Body of pancreas (tissue), 4 donors: ENCODE measurements at regions not wholly inside any gene's neighbourhood (a gene's known extent, or its start where the extent isn't known, plus 50 kb on each side); places are given as distances from the start of the nearest gene placed in this dataset.

Experiments
- ATAC-seq: fragments of 150-250 bp; one replicate; pipeline ENCODE4 v1.9.1; 2016
- DNase-seq, 4 donors: peaks; one replicate each; pipeline ENCODE4 v3.0.0-alpha.2; 2019
- H3K27ac ChIP-seq, 4 donors: fragments of 200-600 bp; sonication (generic); 1 replicate in 3 of 4; 2 replicates in 1 of 4; pipeline versions ENCODE4 v1.5.1 to v1.6.1; 2016 to 2019; ENCODE audit warnings: mild to moderate bottlenecking in 1 of 4, mixed read lengths in 1 of 4, moderate library complexity in 1 of 4
- H3K27me3 ChIP-seq, 2 donors: fragments of 200-600 bp; sonication (generic); one replicate each; pipeline ENCODE4 v1.6.0; 2016; ENCODE audit warnings: mild to moderate bottlenecking in 1 of 2
- H3K36me3 ChIP-seq, 2 donors: fragments of 200-600 bp; sonication (generic); replicated peaks in 1 of 2; 2 replicates each; pipeline ENCODE4 v1.5.1; 2016; ENCODE audit warnings: low read depth in 2 of 2; ENCODE audit not compliant: insufficient read depth in 1 of 2
- H3K4me1 ChIP-seq: fragments of 200-600 bp; sonication (generic); one replicate; pipeline ENCODE4 v1.6.0; 2016
- H3K4me3 ChIP-seq, 2 donors: fragments of 200-600 bp; sonication (generic); 1 replicate in 1 of 2; 2 replicates in 1 of 2; pipeline ENCODE4 v1.5.1; 2016 to 2019
- H3K9me3 ChIP-seq, 3 donors: fragments of 200-600 bp; sonication (generic); 1 replicate in 2 of 3; 2 replicates in 1 of 3; pipeline ENCODE4 v1.5.1; 2016
- CTCF ChIP-seq, 7 experiments: fragments of 450-650 bp in 4 of 7; fragments of 200-600 bp in 3 of 7; sonication (generic) in 3 of 7; IDR thresholded peaks; one replicate each; pipeline ENCODE4 v1.5.1; 2016 to 2019; ENCODE audit warnings: antibody characterized with exemption in 7 of 7
- POLR2A ChIP-seq, 3 donors: fragments of 450-650 bp; IDR thresholded peaks; one replicate each; pipeline ENCODE4 v1.6.1; 2016; ENCODE audit warnings: antibody characterized with exemption in 3 of 3, mild to moderate bottlenecking in 2 of 3
- WGBS, 2 donors: methylation state at CpG; one replicate each; pipeline ENCODE4 v1.1.5; 2017; 5-methylcytosine and 5-hydroxymethylcytosine counted together
- intact Hi-C: fragments of 100-400 bp; cut with DNase I; formaldehyde crosslinking; loops from one replicate; pipeline ENCODE4 v1.15.1; 2023

DNA sequence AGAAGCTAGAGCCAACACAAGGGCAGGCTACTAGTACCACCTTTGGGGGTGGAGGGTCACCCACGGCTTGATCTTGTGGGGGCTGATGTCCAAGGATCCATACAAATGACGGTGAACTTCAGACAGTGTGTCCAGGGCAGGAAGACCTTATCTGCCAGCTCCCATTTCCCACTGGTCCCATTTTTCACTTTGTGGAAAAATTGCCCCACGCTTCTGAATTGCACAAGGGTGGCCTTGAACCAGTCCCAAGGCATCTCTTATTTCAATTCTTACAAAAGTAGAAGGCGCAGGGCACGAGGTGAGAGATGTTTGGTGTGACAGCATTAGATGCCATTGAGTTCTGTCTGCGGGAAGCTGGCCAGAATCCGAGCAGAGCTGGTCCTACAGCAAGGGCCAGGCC, 252.7 kb upstream of the CELF2 start:
- Histone ChIP-seq H3K4me1 (no peaks in the 10 kb centered on the region), H3K27me3 (no peaks in the 10 kb centered on the region), H3K36me3 (no peaks in the 10 kb centered on the region), H3K9me3 (no peaks in the 10 kb centered on the region), H3K27ac (no peak overlapping the region), H3K4me3 (no peak overlapping the region)
- WGBS, 2 donors, result 61 to 68% methylated on average over 7 of the region's 7 CpGs
- no peak for DNase-seq
- no peak for ATAC-seq
- intact Hi-C loops, result no loop called here
- TF ChIP-seq POLR2A (IDR thresholded peaks at IDR 0.05) (no peak), CTCF (IDR thresholded peaks at IDR 0.05) (no peak)

DNA sequence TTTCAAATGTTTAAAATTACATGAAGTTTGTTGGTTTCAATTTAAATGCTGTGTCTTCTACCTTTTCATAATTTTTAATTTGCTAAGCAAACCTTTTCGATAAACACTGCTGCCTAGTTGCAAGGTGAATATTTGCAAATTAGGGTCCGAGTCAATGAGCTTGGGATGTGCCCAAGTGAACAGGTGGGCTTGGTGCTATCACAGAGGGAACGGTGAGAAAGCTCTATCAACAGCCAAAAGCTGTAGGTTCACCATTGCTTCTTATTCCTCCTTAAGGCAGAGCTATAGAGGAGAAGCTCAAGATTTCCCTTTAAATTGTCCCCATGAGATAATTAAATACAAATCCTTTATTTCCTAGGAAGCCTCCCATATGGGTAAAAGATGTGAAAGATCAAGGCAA, 245.3 kb upstream of the CELF2 start:
- no peak for DNase-seq
- H3K27ac ChIP-seq, result no peak overlapping the region
- no peaks in the 10 kb centered on the region for H3K4me1 ChIP-seq
- no peaks in the 10 kb centered on the region for H3K27me3 ChIP-seq
- no peaks in the 10 kb centered on the region for H3K9me3 ChIP-seq
- intact Hi-C loops, result no loop called here
- TF ChIP-seq CTCF (IDR thresholded peaks at IDR 0.05), result no peak
- TF ChIP-seq POLR2A (IDR thresholded peaks at IDR 0.05), result no peak
- 62 to 66% methylated on average over 3 of the region's 3 CpGs for WGBS, 2 donors
- H3K4me3 ChIP-seq, result no peak overlapping the region
- H3K36me3 ChIP-seq, result no peaks in the 10 kb centered on the region
- no peak for ATAC-seq

DNA sequence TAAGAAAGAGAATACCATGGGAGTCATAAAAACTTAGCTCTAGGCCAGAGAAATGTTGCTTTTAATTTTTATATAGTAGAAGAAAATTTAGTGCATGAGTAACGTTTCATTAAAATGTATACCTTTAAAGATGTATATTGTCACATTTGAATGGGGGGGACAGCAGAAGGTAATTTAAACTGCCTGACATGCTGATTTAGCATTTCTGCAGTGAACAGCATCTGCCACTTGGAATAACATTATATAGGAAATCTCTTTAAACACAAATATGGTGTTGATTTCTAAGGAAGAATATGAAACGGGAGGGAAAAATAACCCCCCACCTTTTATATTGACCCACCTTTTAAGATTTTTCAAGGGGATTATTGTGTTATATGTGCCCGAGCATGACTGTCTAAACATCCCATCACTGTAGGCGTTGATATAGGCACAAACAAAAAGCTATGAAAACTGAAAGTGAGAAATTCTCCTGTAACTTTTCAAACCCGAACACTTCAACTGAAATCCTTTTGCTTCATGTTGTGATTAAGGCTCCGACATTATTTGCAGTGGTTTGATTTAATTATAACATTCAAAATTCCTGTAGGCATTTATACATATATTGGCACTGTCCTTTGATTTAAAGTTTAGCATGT, 244.7 kb upstream of the CELF2 start:
- 56 to 61% methylated on average over 6 of the region's 6 CpGs for WGBS, 2 donors
- Histone ChIP-seq H3K4me1 (no peaks in the 10 kb centered on the region), H3K36me3 (no peaks in the 10 kb centered on the region), H3K27ac (no peak overlapping the region), H3K27me3 (no peaks in the 10 kb centered on the region), H3K9me3 (no peaks in the 10 kb centered on the region), H3K4me3 (no peak overlapping the region)
- TF ChIP-seq POLR2A (IDR thresholded peaks at IDR 0.05) (no peak), CTCF (IDR thresholded peaks at IDR 0.05) (no peak)
- intact Hi-C loops, result no loop called here
- DNase-seq (no peak), ATAC-seq (no peak)

DNA sequence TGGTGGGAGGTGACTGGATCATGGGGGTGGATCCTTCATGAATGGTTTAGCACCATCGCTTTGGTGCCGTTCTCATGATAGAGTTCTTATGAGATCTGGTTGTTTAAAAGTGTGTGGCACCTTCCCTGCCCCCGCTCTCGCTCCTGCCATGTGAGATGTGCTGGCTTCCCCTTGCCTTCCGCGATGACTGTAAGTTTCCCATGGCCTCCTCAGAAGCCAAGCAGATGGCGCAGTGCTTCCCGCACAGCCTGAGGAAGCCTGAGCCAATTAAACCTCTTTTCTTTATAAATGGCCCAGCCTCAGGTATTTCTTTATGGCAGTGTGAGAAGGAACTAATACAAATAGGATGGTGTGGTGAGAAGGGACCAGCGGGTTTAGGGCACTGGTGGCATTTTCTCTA, 243.3 kb upstream of the CELF2 start:
- H3K4me3 ChIP-seq, result no peak overlapping the region
- H3K27ac ChIP-seq, result no peak overlapping the region
- WGBS, 2 donors, result 89 to 93% methylated on average over 9 of the region's 9 CpGs
- intact Hi-C loops, result no loop called here
- no peaks in the 10 kb centered on the region for H3K27me3 ChIP-seq
- H3K4me1 ChIP-seq, result no peaks in the 10 kb centered on the region
- no peak for TF ChIP-seq CTCF (IDR thresholded peaks at IDR 0.05)
- no peak for TF ChIP-seq POLR2A (IDR thresholded peaks at IDR 0.05)
- no peak for ATAC-seq
- H3K36me3 ChIP-seq, result no peaks in the 10 kb centered on the region
- DNase-seq, result no peak
- H3K9me3 ChIP-seq, result no peaks in the 10 kb centered on the region

GRCh38 chr10:10776363-10776762, 241.3 kb upstream of the CELF2 start:
- H3K27ac ChIP-seq, result no peak overlapping the region
- TF ChIP-seq CTCF (IDR thresholded peaks at IDR 0.05) (no peak), POLR2A (IDR thresholded peaks at IDR 0.05) (no peak)
- WGBS, 2 donors, result 77 to 85% methylated on average over 9 of the region's 9 CpGs
- H3K36me3 ChIP-seq, result no peaks in the 10 kb centered on the region
- no peaks in the 10 kb centered on the region for H3K9me3 ChIP-seq
- ATAC-seq (no peak), DNase-seq (no peak)
- intact Hi-C loops, result no loop called here
- no peaks in the 10 kb centered on the region for H3K4me1 ChIP-seq
- H3K27me3 ChIP-seq, result no peaks in the 10 kb centered on the region
- H3K4me3 ChIP-seq, result no peak overlapping the region
